ENCODE measurements at regions not wholly inside any gene's neighbourhood (a gene's known extent, or its start where the extent isn't known, plus 50 kb on each side); places are given as distances from the start of the nearest gene placed in this dataset.

DNA sequence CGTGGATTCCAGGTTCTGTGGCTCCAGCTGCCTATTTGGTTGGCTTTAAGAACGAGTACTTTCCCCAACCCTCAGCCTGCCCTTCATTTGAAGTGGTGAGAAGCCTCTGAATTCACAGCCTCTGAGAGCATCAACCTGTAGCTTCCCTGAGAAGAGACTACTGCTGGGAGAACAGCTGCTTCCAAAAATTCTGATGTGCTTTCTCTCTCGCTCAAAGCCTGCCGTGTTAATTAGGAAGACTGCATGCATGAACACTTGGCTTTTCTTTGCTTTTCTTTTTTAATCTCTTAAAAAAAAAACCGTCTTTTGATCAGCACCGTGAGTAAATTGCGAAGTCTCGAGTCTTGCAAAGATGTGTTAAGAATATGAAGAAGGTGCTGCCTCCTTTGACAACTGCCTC is 153.4 kb upstream of the MAP1B start:
- no peak for DNase-seq

GRCh38 chr5:71954329-71954728 is 152.9 kb upstream of the MAP1B start:
- DNase-seq = no peak

GRCh38 chr5:71955723-71956122 is 151.6 kb upstream of the MAP1B start:
- no peak for DNase-seq

DNA sequence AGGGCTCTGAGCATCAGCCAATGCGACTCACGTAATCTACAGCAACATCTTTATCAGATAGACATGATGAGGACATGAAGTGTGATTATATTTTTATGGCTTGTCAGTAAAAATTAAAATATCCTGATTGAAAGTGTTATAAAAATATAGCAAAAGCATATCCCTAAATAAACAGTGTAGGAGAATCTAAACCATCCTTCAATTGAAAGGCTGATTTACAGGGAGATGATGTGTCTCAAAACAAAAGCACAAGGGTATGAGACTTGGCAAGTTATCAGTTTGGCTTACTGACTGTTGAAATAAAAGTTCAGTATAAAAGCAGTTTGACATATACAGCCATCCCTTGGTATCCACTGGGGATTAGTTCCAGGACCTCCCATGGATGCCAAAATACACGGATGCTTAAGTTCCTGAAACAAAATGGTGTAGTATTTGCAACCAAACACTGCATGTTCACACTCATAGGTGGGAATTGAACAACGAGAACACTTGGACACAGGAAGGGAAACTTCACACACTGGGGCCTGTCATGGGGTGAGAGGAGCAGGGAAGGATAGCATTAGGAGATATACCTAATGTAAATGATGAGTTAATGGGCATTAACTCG is 149.9 kb upstream of the MAP1B start:
- DNase-seq = no peak

DNA sequence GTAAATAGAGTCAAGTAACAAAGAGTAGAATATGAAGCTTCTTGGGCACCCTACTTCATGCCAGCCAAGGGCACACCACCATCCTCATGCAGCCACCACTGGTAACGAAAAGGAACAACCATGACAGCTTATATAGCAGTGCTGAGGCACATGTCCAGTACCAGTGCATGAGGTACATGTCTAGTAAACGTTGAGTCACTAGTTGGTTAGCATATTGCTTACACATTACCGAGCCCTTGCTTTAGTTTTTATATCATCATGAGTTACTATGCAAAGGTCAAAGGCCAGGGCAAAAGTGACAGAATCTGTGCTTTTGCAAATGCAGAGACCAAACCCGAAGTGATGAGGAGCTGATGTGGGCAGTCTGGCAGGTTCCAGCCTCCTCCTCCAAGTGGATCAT is 147.1 kb upstream of the MAP1B start:
- DNase-seq = no peak

- DNase-seq = no peak
Observed at GRCh38 chr5:71961786-71962185, 145.5 kb upstream of the MAP1B start.

- no peak for DNase-seq
Observed at GRCh38 chr5:71969460-71969859, 137.8 kb upstream of the MAP1B start.

- no peak for DNase-seq
Observed at GRCh38 chr5:71971862-71972261, 135.4 kb upstream of the MAP1B start.

DNA sequence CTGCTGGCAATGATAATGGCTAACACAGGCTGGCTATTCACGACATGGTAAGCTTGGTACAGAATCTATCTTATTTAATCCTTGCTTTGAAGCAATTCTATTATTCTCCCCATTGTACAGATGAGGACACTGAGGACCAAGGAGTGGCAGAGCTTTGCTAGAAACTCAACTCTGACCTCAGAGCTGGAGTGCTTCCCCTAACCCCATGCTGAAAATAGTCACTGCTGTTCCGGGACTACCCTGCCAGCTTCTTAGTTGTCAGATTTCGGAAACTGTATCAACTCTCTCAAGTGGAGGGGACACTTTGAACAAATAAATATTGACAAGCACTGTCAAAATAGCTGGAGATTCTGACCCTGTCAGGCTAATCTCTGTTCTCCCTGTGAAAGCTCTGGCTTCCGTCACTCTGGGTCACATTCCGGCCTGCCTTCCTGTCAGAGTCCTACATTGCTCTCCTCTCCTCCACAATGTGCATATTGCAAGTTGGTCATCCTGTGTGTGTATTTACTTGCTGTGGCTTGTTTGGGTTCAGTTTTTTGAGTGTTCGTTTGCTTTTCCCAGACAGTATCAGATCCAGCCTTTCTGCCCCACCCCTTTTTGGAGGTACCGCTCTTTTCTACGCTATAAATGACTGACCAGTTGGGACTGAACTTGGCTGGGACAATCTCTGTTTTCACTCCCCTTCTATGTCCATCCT is 134.3 kb upstream of the MAP1B start:
- DNase-seq = no peak

DNA sequence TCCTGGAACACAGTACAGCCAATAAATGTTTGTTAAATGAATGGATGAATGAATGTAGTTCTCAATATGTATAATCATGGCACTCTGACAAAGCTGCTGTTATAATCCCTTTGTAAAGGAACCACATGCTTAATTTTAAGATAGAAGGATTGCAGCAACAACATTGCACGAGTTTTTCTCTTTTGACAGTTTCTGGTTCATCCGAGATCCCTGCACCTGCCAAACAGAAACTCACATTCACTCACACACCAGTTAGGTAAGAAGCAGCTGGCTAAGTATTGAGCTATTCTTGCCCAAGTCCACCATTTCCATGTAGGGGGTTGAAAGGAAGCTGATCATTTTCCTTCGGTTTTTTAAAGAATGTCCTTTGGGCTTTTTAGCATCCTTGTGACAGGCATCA is 133.7 kb upstream of the MAP1B start:
- DNase-seq = no peak

DNA sequence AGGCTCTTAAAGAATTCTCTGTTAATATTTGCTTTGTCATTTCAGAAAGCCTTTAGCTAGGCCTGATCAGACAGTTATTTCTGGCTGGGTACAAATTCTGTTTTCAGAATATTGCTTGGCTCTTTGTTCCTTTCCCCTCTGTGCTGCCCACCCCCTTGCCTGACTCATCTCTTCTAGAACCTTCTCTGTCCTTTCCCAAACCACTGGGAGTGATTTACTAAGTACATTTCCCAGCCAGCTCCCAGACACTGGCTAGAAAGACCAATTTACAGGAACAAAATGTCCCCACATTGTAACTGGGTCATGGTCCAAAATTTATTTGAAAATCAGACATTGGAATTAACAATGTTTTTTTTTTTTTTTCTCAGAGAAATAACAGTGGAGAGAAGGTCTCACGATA is 133.1 kb upstream of the MAP1B start:
- no peak for DNase-seq

GRCh38 chr5:71974622-71975021 is 132.7 kb upstream of the MAP1B start:
- no peak for DNase-seq

- DNase-seq = no peak
Observed at GRCh38 chr5:71976449-71976848, 130.8 kb upstream of the MAP1B start.

- no peak for DNase-seq
Observed at GRCh38 chr5:71977311-71977710, 130.0 kb upstream of the MAP1B start.

- DNase-seq = no peak
Observed at GRCh38 chr5:71978216-71978615, 129.1 kb upstream of the MAP1B start.

GRCh38 chr5:71982717-71983395 is 124.4 kb upstream of the MAP1B start:
- no peak for DNase-seq

GRCh38 chr5:71986101-71986500 is 121.2 kb upstream of the MAP1B start:
- DNase-seq = no peak

GRCh38 chr5:71988808-71989207 is 118.5 kb upstream of the MAP1B start:
- DNase-seq = no peak

DNA sequence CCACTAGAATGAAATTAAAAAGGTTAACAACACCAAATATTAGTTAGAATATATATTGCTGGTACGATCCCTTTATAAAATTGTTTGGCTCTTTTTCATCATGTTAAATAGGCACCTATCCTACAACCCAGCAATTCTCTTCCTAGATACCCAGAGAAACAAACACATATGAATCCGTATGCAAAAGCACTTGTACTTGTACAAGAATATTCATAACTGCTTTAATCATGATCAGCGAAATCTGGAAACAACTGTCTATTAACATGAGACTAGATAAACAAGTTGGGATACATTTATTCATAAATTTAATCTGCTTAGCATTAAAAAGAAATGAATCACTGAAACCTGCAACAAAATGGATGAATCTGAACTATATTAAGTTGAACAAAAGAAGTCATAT is 113.7 kb upstream of the MAP1B start:
- DNase-seq = no peak

- no peak for DNase-seq
Observed at GRCh38 chr5:71996789-71997188, 110.5 kb upstream of the MAP1B start.

DNA sequence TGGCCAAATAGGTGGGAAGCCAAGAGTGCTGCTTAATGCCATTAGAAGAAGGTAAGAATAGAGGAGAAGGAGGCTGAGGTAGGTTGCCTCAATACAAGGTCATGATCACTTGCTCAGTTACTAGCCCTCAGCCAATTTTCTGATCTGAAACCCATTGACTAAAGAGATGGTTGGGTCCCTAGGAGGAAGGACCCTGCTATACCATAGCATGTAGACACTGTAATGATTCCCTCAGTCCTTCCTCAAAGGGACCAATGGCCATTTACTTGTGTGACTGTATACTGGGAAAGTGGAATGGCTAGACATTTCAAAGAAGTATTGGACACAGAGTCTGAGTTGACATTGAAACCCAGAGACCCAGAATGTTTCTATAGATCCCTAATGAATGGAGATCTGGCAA is 108.5 kb upstream of the MAP1B start:
- no peak for DNase-seq

- no peak for DNase-seq
Observed at GRCh38 chr5:72000707-72001106, 106.6 kb upstream of the MAP1B start.

DNA sequence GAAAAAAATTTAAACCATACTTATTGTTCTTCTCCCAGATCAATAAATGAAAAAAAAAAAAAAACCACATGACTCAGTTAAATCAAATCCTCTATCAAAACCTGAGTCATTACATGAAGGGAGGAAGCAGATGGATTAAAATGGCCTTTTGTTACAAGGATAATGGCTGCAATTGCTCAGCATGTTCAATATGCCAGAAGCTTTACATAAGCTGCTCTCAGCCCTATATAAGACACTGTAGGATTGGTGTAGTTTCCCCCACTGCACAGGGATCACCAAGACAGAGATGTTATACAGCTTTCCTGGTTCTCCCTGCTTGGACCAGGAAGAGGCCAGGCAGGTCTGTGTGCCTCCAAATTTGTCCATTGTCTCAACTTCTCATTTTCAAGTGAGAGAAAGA is 101.6 kb upstream of the MAP1B start:
- no peak for DNase-seq

DNA sequence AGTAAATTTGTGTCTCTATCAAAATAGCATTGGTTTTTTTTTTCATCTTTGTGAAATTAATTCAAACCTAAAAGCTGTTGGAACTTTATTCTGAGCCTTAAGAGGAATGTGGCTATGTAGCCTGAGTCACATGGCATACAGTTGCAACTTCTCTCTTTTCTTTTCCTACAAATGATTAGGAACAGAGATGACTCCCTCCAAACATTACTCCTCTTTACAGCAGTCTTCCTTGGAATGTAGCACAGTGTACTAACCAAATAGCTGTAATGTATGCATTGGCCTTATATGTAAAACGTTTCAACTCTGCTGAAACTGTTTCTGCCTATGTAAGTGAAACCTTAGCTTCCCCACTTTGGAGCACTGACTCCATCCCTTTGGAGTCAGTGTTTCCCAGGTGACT is 100.9 kb upstream of the MAP1B start:
- no peak for DNase-seq

Data from CD4-positive, alpha-beta T cell treated with Interleukin-4 for 1 hour (primary cell).